ENCODE measurements at regions not wholly inside any gene's neighbourhood (a gene's known extent, or its start where the extent isn't known, plus 50 kb on each side); places are given as distances from the start of the nearest gene placed in this dataset.

DNA sequence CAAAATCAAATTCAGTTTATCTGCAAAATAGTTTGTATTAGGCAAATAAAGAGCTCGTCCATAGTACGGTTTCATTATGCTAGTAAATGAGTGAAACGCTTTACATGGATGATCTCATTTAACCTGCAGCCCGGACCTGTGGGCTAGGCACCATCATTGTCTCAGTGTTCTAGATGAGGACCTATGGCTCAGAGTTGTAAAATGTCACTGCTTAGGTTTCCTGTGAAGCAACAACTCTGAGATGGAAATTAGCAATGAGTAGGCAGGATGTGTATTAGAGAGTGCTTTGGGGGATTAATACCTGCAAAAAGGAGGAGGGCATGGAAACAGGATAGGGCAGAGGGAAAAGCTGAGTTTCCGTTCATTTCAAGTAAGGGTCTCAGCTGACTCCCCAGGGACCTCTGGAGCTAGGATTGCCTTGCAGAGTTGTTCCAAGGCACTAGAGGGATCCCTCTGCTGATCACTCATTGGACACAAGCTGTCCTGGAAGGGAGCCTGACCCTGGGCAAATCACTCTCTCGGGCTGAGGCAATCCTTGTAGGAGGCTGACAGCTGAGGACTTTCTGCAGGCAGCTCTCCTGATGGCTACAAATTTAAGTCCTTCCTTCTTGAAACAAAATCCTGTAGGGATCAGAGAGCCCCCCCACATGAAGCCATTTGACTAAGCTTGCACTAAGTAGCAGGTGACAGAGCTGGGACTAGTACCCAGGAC, 58.8 kb upstream of the SIX2 start:
- TF ChIP-seq POLR2A (IDR thresholded peaks at IDR 0.05; ENCODE audit: low read depth, low read length) (no peak), SPI1 (IDR thresholded peaks at IDR 0.05; ENCODE audit: low read depth, low read length) (no peak), POLR2AphosphoS5 (IDR thresholded peaks at IDR 0.05; ENCODE audit: low read depth, low read length) (no peak), TAF1 (IDR thresholded peaks at IDR 0.05; ENCODE audit: low read depth, low read length) (no peak), PAX5 (IDR thresholded peaks at IDR 0.05; ENCODE audit: insufficient read depth, low read length, severe bottlenecking) (no peak), POU2F2 (IDR thresholded peaks at IDR 0.05; ENCODE audit: low read depth, low read length) (no peak)
